HUES48 (cell line): ENCODE measurements at regions not wholly inside any gene's neighbourhood (a gene's known extent, or its start where the extent isn't known, plus 50 kb on each side); places are given as distances from the start of the nearest gene placed in this dataset.

ENCODE experiments used
- H3K27ac ChIP-seq: one replicate; pipeline ENCODE4 v1.7.0; 2013; ENCODE audit warnings: low read depth, low read length, inconsistent platforms
- H3K27me3 ChIP-seq: 2 replicates; pipeline ENCODE4 v1.6.1; 2013; ENCODE audit warnings: mild to moderate bottlenecking, low read length; ENCODE audit not compliant: control insufficient read depth, insufficient read depth
- H3K36me3 ChIP-seq: 2 replicates; pipeline ENCODE4 v1.6.1; 2013; ENCODE audit warnings: low read length; ENCODE audit not compliant: control insufficient read depth, insufficient read depth
- H3K4me1 ChIP-seq: 2 replicates; pipeline ENCODE4 v1.6.1; 2013; ENCODE audit warnings: mild to moderate bottlenecking, low read length; ENCODE audit not compliant: control insufficient read depth, insufficient read depth
- H3K4me3 ChIP-seq: 2 replicates; pipeline ENCODE4 v1.5.1; 2013; ENCODE audit warnings: mild to moderate bottlenecking, low read depth, low read length
- H3K9ac ChIP-seq: 2 replicates; pipeline ENCODE4 v1.6.1; 2013; ENCODE audit warnings: mild to moderate bottlenecking, low read depth, low read length, moderate library complexity
- H3K9me3 ChIP-seq: 2 replicates; pipeline ENCODE4 v1.6.1; 2013; ENCODE audit warnings: low read length; ENCODE audit not compliant: control insufficient read depth, insufficient read depth

DNA sequence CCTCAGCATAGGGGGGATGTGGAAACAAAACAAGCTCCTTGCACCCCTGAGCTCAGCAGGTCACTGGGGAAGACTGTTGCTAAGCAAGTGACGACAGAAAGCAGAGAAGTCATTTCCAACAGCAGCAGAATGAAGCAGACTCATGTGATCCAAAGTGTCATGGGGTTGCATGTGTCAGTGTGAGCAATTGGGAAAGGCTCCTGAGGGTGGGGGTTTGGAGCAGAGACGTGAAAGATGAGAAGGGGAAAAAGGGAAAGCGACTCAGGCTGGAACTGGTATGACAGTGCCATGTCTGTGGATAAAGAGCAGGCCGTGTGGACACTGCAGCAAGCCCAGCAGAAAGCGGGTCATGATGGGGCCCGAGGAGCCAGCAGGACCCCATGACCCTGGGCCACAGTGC, 363.9 kb downstream of the PREX1 start:
- Histone ChIP-seq H3K4me1 (peaks cover 15% of the 10 kb centered on the region), H3K4me3 (no peak overlapping the region), H3K27ac (no peak overlapping the region), H3K9me3 (no peaks in the 10 kb centered on the region), H3K9ac (no peak overlapping the region), H3K36me3 (no peaks in the 10 kb centered on the region), H3K27me3 (no peaks in the 10 kb centered on the region)

DNA sequence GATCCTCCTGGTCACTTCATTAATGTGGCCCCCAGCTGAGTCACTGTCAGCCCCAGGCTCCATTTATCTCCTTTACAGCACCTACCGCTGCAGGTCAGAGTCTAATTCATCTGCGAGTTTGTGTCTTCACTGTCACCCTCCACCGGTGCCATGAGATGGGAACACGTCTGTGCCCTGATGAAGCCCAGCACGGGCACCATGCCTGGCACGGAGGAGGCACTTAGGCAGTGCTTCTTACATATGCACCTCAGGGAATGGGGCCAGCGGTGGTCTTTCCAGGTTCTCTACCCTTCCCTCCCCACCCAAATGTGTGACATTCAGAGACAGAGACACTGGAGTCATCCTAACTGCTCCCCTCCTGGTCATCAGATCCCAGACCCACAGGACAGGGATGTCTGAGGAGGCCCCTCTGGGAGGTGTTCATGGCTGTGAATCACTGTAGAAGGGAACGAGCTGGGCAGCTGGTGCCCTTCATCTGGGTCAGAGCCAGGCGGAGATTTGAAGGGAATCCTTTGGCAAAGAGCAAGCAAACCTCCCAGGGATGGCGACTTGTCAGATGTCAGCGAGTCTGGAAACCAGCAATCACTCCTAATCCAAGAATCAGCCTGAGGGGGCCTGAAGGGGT, 364.6 kb downstream of the PREX1 start:
- no peak overlapping the region for H3K9ac ChIP-seq
- H3K27ac ChIP-seq = no peak overlapping the region
- H3K9me3 ChIP-seq = no peaks in the 10 kb centered on the region
- no peaks in the 10 kb centered on the region for H3K36me3 ChIP-seq
- H3K27me3 ChIP-seq = no peaks in the 10 kb centered on the region
- H3K4me3 ChIP-seq = no peak overlapping the region
- H3K4me1 ChIP-seq = peaks cover 15% of the 10 kb centered on the region

DNA sequence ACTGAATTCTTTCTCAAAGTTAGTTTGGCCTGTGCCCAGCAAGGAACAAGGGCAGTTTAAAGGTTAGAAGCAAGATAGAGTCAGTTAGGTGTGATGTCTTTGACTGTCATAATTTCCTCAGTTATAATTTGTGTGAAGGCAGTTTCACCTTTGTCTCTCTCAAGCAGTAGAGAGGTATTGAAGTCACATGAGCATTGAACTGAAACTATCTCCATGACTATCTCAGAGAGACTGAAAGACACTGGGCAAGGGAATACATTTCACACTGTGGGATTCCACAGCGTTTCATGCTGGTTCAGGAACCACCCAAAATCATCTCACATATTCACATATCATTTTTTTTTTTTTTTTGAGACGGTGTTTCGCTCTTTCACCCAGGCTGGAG, 366.1 kb downstream of the PREX1 start:
- H3K27me3 ChIP-seq = no peaks in the 10 kb centered on the region
- H3K9ac ChIP-seq = no peak overlapping the region
- H3K9me3 ChIP-seq = no peaks in the 10 kb centered on the region
- peaks cover 15% of the 10 kb centered on the region for H3K4me1 ChIP-seq
- no peaks in the 10 kb centered on the region for H3K36me3 ChIP-seq
- no peak overlapping the region for H3K27ac ChIP-seq
- no peak overlapping the region for H3K4me3 ChIP-seq

DNA sequence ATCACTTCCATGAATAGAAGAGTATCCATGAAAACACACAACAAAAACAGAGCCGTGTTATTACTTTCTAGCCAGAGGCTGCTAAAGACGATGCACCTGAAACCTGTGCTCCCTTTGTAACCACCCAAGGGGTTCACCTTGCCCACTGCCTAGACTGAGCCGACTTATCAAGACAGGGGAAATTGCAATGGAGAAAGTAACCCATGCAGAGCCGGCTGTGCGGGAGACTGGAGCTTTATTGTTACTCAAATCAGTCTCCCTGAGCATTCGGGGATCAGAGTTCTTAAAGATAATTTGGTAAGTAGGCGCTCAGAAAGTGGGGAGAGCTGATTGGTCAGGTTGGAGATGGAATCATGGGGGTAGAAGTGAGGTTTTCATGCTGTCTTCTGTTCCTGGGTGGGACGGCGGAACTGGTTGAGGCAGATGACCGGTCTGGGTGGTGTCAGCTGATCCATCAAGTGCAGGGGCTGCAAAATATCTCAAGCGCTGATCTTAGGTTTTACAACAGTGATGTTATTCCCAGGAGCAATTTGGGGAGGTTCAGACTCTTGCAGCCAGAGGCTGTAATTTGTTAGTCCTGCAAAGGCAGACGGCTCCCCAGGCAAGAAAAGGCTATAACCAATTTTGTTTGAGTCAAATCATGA, 366.6 kb downstream of the PREX1 start:
- Histone ChIP-seq H3K4me1 (peaks cover 15% of the 10 kb centered on the region), H3K9ac (no peak overlapping the region), H3K4me3 (no peak overlapping the region), H3K9me3 (no peaks in the 10 kb centered on the region), H3K36me3 (no peaks in the 10 kb centered on the region), H3K27ac (no peak overlapping the region), H3K27me3 (no peaks in the 10 kb centered on the region)

DNA sequence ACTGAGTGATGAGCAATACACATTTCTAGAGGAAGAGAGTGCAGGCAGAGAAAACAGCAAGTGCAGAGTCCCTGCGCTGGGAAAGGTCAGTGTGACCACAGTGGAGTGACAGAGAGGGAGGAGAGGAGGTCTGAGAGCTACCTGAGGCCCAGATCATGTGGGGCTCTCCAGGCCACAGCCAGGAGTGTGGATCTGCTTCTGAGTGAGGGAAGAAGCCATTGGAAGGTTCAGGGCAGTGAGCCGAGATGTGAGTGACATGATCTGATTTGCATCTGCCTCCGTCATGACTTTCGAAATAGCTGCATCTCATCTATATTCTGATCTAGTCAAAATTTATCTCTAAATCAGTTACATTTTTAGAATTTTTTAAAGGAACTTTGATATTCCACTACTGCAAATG, 367.1 kb downstream of the PREX1 start:
- Histone ChIP-seq H3K27me3 (no peaks in the 10 kb centered on the region), H3K27ac (no peak overlapping the region), H3K4me3 (no peak overlapping the region), H3K9ac (no peak overlapping the region), H3K36me3 (no peaks in the 10 kb centered on the region), H3K4me1 (peaks cover 15% of the 10 kb centered on the region), H3K9me3 (no peaks in the 10 kb centered on the region)

DNA sequence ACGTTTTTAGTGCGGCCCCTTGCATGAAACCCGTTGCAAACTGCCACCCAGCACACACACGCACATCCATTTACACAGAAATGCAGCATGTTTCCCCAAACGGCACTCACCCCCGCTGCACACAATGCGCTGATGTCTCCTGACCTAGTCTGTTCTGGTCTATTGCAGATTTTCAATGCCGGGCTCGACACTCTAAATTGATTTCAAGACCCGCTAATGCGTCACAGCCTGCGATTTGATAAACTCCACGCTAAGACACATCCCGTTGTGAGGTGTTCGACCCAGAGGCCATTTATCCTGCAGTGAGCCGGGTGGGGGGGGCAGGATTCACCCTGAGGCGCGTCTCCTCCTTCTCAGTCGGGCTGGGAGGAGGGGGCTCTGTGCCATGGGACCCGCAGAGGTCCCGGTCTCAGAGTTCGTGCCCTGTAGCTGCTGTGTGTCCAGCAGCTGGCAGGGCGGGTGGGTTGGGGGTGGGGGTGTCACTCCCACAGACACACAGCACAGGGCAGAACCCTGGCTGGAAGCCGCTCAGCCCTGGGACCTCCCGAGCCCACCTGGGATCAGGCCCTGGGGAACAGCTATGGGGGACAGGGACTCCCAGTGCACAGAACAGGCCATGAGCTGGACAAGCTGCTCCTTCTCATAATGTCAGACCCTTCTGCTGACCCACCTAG, 367.9 kb downstream of the PREX1 start:
- no peak overlapping the region for H3K9ac ChIP-seq
- no peak overlapping the region for H3K4me3 ChIP-seq
- no peaks in the 10 kb centered on the region for H3K9me3 ChIP-seq
- no peak overlapping the region for H3K27ac ChIP-seq
- H3K27me3 ChIP-seq = no peaks in the 10 kb centered on the region
- peaks cover 15% of the 10 kb centered on the region for H3K4me1 ChIP-seq
- no peaks in the 10 kb centered on the region for H3K36me3 ChIP-seq

DNA sequence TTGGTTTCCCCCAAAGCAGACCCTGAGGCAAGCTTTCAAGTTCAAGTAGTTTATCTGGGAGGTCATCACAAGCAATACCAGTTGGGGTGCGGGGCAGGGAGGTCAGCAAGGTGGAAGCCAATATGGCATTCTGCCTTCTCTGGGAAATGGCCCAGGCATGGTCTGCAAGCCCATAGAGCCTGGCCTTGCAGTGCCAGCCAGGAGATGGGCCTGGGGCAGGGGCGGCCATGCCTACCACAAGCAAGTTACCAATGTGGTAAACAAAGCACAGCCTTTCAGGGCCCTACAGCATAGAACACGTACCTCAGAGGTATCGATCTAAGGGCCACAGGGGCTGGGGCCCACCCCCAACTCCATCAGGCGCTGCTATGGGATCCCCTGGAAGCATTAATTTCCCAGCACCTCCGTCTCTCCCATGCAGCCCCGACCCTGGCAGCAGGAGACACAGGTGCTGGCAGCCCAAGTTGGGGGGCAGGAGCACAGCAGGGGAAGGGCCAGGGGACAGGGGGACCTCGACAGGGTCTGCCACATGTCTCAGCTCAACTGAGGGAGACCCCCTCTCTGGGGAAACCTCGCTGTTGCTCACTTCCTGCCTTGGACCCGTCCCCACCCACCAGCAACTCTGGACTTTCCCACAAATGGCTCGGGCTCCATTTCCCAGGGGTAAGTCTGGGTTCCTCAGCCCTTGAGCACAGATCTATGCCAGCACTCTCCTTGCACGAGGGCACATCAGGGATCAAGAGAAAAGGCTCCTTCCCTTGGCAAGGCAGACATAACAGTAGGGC, 369.0 kb downstream of the PREX1 start:
- H3K4me1 ChIP-seq = peaks cover 15% of the 10 kb centered on the region
- H3K4me3 ChIP-seq = no peak overlapping the region
- H3K36me3 ChIP-seq = no peaks in the 10 kb centered on the region
- H3K27me3 ChIP-seq = no peaks in the 10 kb centered on the region
- no peak overlapping the region for H3K27ac ChIP-seq
- H3K9ac ChIP-seq = no peak overlapping the region
- no peaks in the 10 kb centered on the region for H3K9me3 ChIP-seq

DNA sequence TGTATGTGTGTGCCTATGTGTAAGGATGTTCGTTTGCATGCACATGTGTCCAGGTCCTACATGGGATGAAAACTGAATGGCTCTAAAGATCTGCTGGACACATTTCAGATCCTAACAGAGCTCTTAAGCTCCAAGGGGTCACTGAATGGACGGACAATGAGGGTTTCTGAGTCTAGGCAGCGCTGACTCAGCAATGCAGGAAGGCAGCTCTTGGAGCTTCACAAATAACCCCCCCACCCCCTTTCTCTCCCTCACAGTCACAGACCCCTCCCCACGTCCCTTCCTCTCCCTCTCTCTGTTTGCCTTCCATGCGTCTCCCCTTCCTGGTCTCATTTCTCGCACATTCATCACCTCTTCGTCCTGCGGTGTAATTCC, 369.8 kb downstream of the PREX1 start:
- no peaks in the 10 kb centered on the region for H3K36me3 ChIP-seq
- H3K9ac ChIP-seq = no peak overlapping the region
- no peaks in the 10 kb centered on the region for H3K27me3 ChIP-seq
- no peak overlapping the region for H3K4me3 ChIP-seq
- no peak overlapping the region for H3K27ac ChIP-seq
- H3K9me3 ChIP-seq = no peaks in the 10 kb centered on the region
- peaks cover 15% of the 10 kb centered on the region for H3K4me1 ChIP-seq

DNA sequence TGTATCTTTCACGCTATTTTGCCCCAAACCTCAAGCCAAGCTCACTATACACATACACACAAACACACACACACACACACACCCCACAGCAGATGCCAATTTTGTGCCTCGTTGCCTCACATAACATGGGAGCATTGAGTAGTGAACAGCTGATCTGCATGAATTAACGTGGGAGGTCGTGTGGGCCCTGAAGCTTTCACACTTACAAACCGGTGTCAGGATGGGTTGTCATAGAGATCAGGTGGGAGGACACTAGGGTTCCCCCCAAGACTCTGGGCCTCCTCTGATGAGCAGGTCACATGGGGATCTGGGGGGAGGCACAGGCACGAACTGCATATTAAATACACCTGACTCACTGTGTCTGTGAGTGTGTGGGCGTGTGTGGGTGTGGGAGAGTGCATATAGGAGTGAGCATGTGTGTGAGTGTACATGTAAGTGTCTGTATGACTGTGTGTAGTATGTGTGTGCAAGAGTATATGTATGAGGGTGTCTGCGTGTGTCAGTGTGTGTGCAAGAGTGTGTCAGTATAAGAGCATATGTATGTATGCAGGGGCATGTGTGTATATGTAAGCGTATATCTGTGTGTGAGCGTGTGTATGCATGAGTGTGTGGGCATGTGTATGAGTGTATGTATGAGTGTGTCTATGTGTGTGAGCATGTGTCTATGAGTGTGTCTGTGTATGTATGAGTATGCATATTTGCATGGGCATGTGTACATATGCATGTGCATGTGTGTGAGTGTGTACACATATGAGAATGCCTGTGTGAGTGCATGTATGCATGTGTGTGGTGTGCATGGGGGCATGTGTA, 370.4 kb downstream of the PREX1 start:
- Histone ChIP-seq H3K9ac (no peak overlapping the region), H3K4me3 (no peak overlapping the region), H3K4me1 (peaks cover 15% of the 10 kb centered on the region), H3K36me3 (no peaks in the 10 kb centered on the region), H3K27ac (no peak overlapping the region), H3K9me3 (no peaks in the 10 kb centered on the region), H3K27me3 (no peaks in the 10 kb centered on the region)

DNA sequence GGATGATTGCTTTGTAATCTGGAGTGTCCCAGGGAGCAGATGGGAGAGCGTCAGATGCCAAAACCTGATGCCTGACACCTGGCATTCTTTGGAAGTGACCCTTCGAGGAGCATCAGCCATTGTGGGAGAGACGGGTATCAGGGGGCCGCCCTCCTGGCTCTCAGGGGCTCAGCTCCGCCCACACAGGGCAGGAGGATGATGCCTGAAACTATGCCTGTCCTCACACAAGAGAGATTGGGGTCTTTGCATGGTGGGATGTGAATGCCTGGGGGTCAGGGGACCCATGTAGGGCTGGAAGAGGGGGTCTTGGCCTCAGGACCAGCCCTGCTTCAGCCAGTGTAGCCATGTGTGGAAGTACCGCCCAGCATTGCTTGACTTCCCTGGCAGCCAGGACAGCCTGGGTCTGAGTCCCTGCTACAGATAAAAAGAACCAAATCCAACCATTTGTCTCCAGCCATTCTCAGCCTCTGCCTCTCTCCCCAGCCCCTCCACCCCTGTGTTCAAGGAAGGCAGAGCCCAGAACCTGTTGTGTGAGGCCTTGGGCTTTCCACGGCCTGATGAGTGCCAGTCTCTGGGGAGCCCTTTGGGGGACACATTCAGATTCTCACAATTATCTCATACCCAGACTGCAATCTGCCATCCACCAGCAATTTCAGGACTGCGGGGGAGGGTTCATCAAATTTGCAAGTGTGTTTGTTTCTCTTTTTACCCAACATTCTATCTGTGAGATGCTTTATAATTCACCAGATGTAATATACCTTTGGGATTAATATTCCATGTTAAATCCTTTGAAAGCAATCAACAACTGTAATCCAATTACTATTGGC, 371.2 kb downstream of the PREX1 start:
- Histone ChIP-seq H3K36me3 (no peaks in the 10 kb centered on the region), H3K27ac (no peak overlapping the region), H3K9ac (no peak overlapping the region), H3K9me3 (no peaks in the 10 kb centered on the region), H3K4me1 (peaks cover 12% of the 10 kb centered on the region), H3K27me3 (no peaks in the 10 kb centered on the region), H3K4me3 (no peak overlapping the region)
